HG03442 (cell line): ENCODE measurements at regions not wholly inside any gene's neighbourhood (a gene's known extent, or its start where the extent isn't known, plus 50 kb on each side); places are given as distances from the start of the nearest gene placed in this dataset.

ENCODE experiments used
- ATAC-seq: cut with Tn5 transposase; IDR thresholded peaks from one replicate; pipeline ENCODE4 v1.9.1; 2021; ENCODE audit warnings: mild to moderate bottlenecking, moderate library complexity; ENCODE audit not compliant: unreplicated experiment

GRCh38 chr13:104365430-104365829 is 1299.2 kb upstream of the SLC10A2 start:
- no peak for ATAC-seq

DNA sequence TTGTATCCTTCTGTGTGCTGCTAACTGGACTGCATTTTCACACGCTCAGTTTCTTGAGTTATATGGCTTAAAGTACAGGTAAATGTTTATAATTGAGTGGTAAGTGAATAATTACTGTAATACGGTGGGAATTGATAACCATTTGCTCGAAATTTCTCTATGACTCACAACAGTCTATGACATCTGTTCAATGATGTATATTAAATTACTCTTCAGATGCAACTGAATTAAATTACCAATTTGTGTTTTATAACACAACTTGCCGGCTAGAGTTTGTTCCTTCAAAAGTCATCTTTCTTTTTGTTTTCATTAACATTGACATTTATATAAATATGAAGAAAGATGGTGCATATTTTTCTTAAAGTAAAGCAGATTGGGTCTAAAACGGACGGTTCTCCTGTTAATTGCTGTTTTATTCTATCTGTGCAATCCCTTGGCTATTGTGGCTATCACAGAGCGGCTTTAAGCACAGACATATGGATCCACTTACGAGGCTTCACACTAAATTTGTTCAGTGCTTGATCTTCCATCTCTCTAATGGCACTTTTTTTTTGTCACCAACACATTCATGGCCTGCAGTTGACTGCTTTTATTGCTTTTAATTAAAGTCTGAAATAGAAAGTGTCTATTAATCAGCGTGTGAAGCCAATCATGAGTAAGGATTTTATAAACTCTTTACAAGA is 1291.6 kb upstream of the SLC10A2 start:
- ATAC-seq, result no peak

GRCh38 chr13:104357174-104357573 is 1291.0 kb upstream of the SLC10A2 start:
- no peak for ATAC-seq

DNA sequence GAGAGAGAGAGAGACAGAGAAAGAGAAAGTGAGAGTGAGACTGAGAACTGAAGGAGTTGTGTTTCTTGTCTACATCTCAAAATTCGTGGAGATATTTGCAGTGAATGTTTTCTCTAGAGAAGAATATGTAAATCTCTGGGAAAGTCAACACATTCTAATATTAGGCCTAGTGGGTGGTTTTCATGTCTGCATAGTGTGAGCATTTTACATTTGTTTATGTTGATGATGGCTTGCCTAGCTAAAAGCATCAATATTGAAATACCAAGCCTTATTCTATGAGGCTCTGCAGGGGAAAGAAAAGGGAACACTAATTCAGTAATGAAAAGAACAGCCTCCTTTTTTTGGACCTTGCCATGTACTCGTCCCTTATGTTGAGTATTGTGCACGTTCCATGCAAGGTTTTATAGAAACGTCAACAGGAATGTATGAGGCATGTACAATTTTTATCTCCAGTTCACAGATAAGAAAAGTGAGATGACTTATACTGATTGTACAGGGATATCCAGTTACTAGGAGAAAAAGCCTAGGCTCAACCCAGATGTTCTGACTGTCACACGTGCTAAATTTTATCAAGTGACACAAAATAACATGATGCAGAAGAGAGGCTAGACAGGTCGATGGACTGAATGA is 1288.9 kb upstream of the SLC10A2 start:
- no peak for ATAC-seq

- ATAC-seq, result no peak
Measured at GRCh38 chr13:104327211-104327610, 1261.0 kb upstream of the SLC10A2 start.

DNA sequence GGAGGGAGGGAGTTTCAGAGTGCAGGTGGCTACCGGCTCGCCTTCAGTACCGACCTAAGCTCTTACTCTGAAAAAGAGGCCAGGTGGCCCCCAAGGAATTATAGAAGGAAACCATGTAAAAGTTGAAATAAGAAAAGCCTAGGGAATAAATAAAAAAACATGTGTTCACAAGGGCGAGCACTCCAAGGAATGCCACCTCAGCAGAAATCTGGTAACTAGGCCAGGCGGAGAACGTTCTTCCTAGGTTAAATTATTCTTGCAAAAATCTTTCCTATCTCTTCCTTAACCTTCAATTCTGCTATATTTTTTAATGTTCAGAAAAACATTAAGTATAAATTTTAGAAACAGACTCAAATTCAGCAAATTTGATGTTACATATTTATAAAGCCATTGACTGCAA is 1260.3 kb upstream of the SLC10A2 start:
- no peak for ATAC-seq

GRCh38 chr13:104321756-104322155 is 1255.5 kb upstream of the SLC10A2 start:
- ATAC-seq, result no peak

- no peak for ATAC-seq
Measured at GRCh38 chr13:104320446-104320845, 1254.2 kb upstream of the SLC10A2 start.

DNA sequence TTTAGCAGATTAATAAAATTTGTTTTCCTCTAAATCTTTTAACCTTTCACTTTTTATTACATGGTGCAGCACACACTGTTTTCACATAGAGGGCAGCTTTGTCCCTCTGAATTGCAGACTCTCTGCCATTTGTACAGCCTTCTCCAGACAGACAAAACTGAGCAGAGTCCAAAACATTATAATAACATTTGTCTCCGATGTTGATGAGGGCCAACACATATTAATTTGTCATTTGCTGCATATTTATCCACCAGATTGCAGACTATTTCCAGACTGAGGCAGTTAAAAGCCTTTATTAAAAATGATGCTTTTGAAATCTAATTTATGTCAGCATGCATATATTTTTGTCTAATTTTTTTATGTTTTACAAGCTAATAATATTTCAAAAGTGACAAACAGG is 1251.9 kb upstream of the SLC10A2 start:
- no peak for ATAC-seq

GRCh38 chr13:104315606-104316005 is 1249.4 kb upstream of the SLC10A2 start:
- no peak for ATAC-seq

- no peak for ATAC-seq
Measured at GRCh38 chr13:104314926-104315535, 1248.8 kb upstream of the SLC10A2 start.

DNA sequence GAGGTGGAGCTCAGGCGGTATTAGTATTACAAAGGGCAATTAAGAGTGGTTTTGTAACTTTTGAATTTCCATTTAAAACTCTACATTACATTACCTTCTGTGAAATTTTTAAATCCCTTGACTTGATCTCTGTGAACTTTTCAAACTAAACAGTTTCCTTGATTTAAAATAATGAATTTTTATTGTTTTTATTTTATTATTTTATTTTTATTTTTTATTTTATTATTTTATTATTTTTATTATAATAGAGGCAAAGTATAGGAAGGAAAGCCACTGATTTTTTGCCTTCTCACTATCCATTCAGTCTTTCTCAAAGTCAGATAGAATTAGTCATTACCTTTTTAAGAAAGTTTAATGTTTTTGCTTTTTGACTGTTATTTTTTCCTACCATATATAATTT is 1248.1 kb upstream of the SLC10A2 start:
- no peak for ATAC-seq

DNA sequence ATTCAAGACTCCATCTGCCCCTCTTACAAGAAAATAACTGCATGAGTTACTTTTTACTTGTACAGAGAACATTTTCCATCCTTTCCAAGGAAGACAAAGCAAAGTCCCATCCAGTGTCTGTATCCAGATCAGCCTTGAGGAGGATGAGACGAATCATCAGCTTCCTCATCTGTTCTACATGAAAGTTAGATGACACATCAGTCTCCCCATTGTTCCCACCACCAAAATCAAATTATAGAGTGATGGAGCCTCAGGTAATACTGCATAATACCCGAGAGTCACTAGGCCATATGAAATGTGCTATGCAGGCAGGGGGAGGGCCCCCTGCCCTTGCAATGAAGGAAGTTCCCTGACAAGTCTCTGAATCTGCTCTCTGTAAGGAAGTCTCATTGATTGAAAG is 1244.6 kb upstream of the SLC10A2 start:
- no peak for ATAC-seq

- no peak for ATAC-seq
Measured at GRCh38 chr13:104309431-104309830, 1243.2 kb upstream of the SLC10A2 start.

- no peak for ATAC-seq
Measured at GRCh38 chr13:104301171-104301975, 1235.2 kb upstream of the SLC10A2 start.

GRCh38 chr13:104297075-104297474 is 1230.9 kb upstream of the SLC10A2 start:
- ATAC-seq, result no peak

DNA sequence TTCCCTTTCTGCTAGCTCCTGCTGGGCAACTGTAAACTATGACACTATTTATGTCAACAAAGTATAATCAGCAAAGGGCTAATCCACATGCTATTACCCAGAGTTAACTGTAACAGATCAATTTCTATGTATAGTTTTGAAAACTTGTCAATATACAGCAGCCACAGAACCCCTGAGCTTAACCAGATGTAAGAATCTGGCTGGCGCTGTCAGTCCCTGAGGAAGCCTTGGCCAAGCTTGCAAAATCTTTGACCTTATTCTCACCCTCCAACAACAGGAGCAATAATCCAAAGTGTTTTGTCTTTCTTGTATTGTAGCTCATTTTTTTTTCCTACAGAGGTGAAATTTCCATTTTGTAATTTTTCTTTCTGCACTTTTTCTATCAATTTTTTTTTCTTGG is 1230.1 kb upstream of the SLC10A2 start:
- no peak for ATAC-seq

- ATAC-seq, result no peak
Measured at GRCh38 chr13:104295537-104295936, 1229.3 kb upstream of the SLC10A2 start.

- ATAC-seq, result no peak
Measured at GRCh38 chr13:104289400-104289799, 1223.2 kb upstream of the SLC10A2 start.

GRCh38 chr13:104288496-104288895 is 1222.3 kb upstream of the SLC10A2 start:
- no peak for ATAC-seq

DNA sequence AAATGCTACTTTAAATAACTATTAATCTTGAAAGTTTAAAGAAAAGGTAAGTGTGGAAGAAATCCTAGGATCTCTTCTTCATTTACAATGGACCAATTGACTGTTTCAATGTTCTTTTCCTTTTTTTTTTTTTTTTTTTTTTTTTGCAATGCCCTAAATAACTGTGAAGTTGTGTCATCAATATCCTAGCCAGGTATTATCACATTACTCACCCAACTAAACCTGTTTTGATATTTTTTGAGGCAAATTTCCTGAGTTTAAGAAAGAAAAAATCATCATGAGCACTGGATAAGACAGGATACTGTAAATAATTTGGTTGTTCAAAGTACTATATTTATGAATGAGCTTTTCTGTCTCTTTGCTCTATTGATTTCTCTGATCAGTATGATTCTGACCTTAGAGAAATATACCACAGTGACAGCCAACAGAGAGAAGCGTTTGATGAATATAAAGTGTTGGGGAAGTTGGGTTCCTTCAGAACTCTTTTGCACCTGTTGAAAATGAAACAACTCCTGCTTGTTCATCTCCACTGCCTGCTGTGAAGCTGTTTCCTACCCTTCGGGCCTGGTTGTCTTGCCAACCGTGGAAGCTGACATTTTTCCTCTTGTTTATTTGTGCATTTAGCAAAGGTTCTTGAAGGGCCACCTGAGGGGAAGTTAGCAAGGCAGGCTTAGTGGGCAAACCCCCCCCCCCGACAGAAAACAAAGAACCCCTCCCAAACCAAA is 1220.5 kb upstream of the SLC10A2 start:
- no peak for ATAC-seq
